ENCODE measurements at regions not wholly inside any gene's neighbourhood (a gene's known extent, or its start where the extent isn't known, plus 50 kb on each side); places are given as distances from the start of the nearest gene placed in this dataset.

DNA sequence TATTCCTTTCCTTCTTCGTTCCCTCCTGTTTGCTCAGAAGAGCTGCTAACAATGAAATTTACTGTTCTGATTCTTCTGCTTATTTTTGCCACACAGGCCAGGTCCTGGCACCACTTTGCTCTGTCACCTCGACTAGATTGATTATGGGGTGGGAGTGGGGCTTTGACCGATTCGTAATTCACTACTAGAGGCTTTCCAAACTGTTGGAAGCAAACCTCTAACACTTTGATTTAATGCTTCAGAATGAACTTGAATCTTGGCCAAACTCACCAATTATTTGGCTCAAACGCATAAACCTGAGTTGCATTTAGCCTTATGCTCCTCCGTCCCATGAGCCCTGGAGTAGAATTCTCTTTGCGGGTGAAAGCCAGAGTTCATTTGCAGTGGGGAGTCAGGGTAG is 476.2 kb upstream of the FZD8 start:
- peaks cover 0 to 4% of the 10 kb centered on the region in 2 donors for H3K4me1 ChIP-seq (ENCODE audit: control insufficient read depth in 2 of 2, insufficient read depth in 2 of 2, low read length in 2 of 2)

DNA sequence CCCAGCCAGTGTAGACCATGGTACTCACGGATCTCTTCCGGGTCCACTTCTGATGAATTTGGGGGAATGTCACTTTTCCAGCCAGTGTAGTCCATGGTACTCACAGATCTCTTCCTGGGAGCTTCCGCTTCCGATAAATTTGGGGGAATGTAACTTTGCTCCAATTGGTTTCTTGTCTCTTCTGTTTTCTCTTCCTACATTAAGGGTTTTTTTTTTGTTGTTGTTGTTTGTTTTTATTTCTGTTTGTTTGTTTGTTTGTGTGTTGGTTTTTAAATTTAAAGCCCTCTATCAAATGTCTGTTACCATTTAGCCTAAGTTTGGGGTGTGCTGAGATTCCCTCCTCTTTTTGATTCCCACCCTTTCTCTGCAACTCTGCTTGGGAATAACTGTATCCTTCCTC is 475.8 kb upstream of the FZD8 start:
- Histone ChIP-seq H3K9ac (ENCODE audit: low read depth in 1 of 2, low read length in 2 of 2) (no peak overlapping the region), H3K4me1 (ENCODE audit: control insufficient read depth in 2 of 2, insufficient read depth in 2 of 2, low read length in 2 of 2) (peaks cover 0 to 4% of the 10 kb centered on the region in 2 donors), H3K9me3 (ENCODE audit: control insufficient read depth in 2 of 2, low read length in 2 of 2) (no peaks in the 10 kb centered on the region), H3K27ac (ENCODE audit: low read depth in 2 of 2, low read length in 2 of 2) (no peak overlapping the region), H3K36me3 (ENCODE audit: control insufficient read depth in 2 of 2, insufficient read depth in 2 of 2, low read length in 2 of 2) (no peaks in the 10 kb centered on the region), H3K27me3 (ENCODE audit: control insufficient read depth in 2 of 2, insufficient read depth in 2 of 2, low read length in 2 of 2) (no peaks in the 10 kb centered on the region), H3K4me3 (ENCODE audit: low read length in 2 of 2) (no peak overlapping the region)

More for the DNA sequence above, 476.2 kb upstream of the FZD8 start:
- Histone ChIP-seq H3K9ac (ENCODE audit: low read depth in 1 of 2, low read length in 2 of 2) (no peak overlapping the region), H3K27ac (ENCODE audit: low read depth in 2 of 2, low read length in 2 of 2) (no peak overlapping the region), H3K9me3 (ENCODE audit: control insufficient read depth in 2 of 2, low read length in 2 of 2) (no peaks in the 10 kb centered on the region), H3K4me3 (ENCODE audit: low read length in 2 of 2) (no peak overlapping the region), H3K27me3 (ENCODE audit: control insufficient read depth in 2 of 2, insufficient read depth in 2 of 2, low read length in 2 of 2) (no peaks in the 10 kb centered on the region), H3K36me3 (ENCODE audit: control insufficient read depth in 2 of 2, insufficient read depth in 2 of 2, low read length in 2 of 2) (no peaks in the 10 kb centered on the region)

DNA sequence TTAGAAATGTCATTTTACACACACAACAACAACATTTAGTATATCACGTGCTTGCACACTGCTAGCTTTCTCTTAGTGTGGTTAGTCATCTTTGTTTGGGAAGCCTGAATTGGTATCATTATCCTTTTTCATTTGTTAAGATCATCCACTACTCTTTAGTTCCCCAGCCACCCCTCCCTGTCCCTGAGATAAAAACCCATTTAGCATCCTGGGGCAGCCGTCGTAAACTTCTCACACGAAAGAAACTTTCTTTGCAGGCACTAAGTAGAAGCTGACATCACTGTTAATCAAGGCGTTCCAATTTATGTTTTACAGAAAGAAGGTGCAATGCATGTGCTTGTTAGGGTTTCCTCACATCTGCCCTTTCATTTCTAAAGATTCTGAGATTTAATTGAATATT is 475.1 kb upstream of the FZD8 start:
- peaks cover 0 to 4% of the 10 kb centered on the region in 2 donors for H3K4me1 ChIP-seq (ENCODE audit: control insufficient read depth in 2 of 2, insufficient read depth in 2 of 2, low read length in 2 of 2)

DNA sequence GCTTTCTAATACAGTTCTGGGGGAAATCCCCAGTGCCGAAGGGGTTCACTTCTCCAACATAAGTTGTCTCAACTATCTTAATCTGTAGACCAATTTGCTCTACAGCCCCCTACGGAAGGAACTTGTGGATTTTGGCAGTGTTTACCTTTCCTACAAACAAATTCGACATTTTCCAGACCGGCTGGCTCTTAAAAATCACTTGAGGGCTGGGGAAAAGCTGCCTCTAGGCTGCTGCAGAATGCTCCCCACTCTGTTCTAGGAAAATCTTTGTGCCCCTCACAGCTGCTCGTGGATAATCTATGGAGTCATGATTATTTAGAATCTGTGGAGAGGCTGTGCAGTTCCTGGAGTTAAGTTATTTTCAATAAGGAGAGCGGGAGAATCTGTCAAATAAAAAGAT is 474.6 kb upstream of the FZD8 start:
- Histone ChIP-seq H3K9me3 (ENCODE audit: control insufficient read depth in 2 of 2, low read length in 2 of 2) (no peaks in the 10 kb centered on the region), H3K36me3 (ENCODE audit: control insufficient read depth in 2 of 2, insufficient read depth in 2 of 2, low read length in 2 of 2) (no peaks in the 10 kb centered on the region), H3K27ac (ENCODE audit: low read depth in 2 of 2, low read length in 2 of 2) (no peak overlapping the region), H3K27me3 (ENCODE audit: control insufficient read depth in 2 of 2, insufficient read depth in 2 of 2, low read length in 2 of 2) (no peaks in the 10 kb centered on the region), H3K4me3 (ENCODE audit: low read length in 2 of 2) (no peak overlapping the region), H3K9ac (ENCODE audit: low read depth in 1 of 2, low read length in 2 of 2) (no peak overlapping the region), H3K4me1 (ENCODE audit: control insufficient read depth in 2 of 2, insufficient read depth in 2 of 2, low read length in 2 of 2) (peaks cover 0 to 4% of the 10 kb centered on the region in 2 donors)

More for the DNA sequence above, 475.1 kb upstream of the FZD8 start:
- Histone ChIP-seq H3K9me3 (ENCODE audit: control insufficient read depth in 2 of 2, low read length in 2 of 2) (no peaks in the 10 kb centered on the region), H3K36me3 (ENCODE audit: control insufficient read depth in 2 of 2, insufficient read depth in 2 of 2, low read length in 2 of 2) (no peaks in the 10 kb centered on the region), H3K27me3 (ENCODE audit: control insufficient read depth in 2 of 2, insufficient read depth in 2 of 2, low read length in 2 of 2) (no peaks in the 10 kb centered on the region), H3K9ac (ENCODE audit: low read depth in 1 of 2, low read length in 2 of 2) (no peak overlapping the region), H3K4me3 (ENCODE audit: low read length in 2 of 2) (no peak overlapping the region), H3K27ac (ENCODE audit: low read depth in 2 of 2, low read length in 2 of 2) (no peak overlapping the region)

DNA sequence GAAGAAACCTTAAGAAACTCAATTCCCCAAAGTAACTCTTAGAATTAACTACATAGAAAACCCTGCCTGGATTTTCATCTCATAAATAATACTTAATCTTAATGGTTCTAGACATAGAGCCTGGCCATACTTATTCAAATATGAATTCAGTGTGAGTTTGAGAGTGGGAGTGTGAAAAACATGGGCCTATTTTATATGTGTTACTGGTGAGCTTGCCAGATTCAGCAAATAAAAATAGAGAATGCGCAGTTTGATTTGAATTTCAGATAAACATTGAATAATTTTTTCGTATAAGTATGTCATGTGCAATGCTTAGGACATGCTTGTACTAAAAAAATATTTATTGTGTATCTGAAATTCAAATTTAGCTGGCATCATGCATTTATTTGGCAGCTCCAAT is 473.9 kb upstream of the FZD8 start:
- Histone ChIP-seq H3K9me3 (ENCODE audit: control insufficient read depth in 2 of 2, low read length in 2 of 2) (no peaks in the 10 kb centered on the region), H3K36me3 (ENCODE audit: control insufficient read depth in 2 of 2, insufficient read depth in 2 of 2, low read length in 2 of 2) (no peaks in the 10 kb centered on the region), H3K4me3 (ENCODE audit: low read length in 2 of 2) (no peak overlapping the region), H3K27ac (ENCODE audit: low read depth in 2 of 2, low read length in 2 of 2) (no peak overlapping the region), H3K9ac (ENCODE audit: low read depth in 1 of 2, low read length in 2 of 2) (no peak overlapping the region), H3K27me3 (ENCODE audit: control insufficient read depth in 2 of 2, insufficient read depth in 2 of 2, low read length in 2 of 2) (no peaks in the 10 kb centered on the region), H3K4me1 (ENCODE audit: control insufficient read depth in 2 of 2, insufficient read depth in 2 of 2, low read length in 2 of 2) (peaks cover 0 to 4% of the 10 kb centered on the region in 2 donors)

DNA sequence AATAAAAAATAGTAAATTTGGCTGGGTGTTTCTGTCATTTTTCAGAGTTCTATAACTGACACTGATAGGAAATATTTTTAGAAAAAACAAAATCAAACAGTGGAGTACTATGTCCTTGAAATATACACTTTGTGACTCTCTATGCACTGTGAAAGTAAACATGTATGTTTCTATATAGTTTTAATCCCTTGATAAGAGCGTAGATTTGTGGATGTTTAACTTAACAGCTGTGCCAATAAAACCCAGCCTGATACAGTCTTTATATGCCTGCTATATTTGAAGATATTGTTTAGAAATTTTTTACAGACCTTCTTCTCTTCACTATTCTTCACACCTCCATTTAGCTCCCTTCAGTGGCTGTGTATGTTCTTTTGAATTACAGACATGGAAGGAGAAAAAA is 473.3 kb upstream of the FZD8 start:
- Histone ChIP-seq H3K27ac (ENCODE audit: low read depth in 2 of 2, low read length in 2 of 2) (no peak overlapping the region), H3K4me1 (ENCODE audit: control insufficient read depth in 2 of 2, insufficient read depth in 2 of 2, low read length in 2 of 2) (peaks cover 0 to 4% of the 10 kb centered on the region in 2 donors), H3K4me3 (ENCODE audit: low read length in 2 of 2) (no peak overlapping the region), H3K27me3 (ENCODE audit: control insufficient read depth in 2 of 2, insufficient read depth in 2 of 2, low read length in 2 of 2) (no peaks in the 10 kb centered on the region), H3K36me3 (ENCODE audit: control insufficient read depth in 2 of 2, insufficient read depth in 2 of 2, low read length in 2 of 2) (no peaks in the 10 kb centered on the region), H3K9me3 (ENCODE audit: control insufficient read depth in 2 of 2, low read length in 2 of 2) (no peaks in the 10 kb centered on the region), H3K9ac (ENCODE audit: low read depth in 1 of 2, low read length in 2 of 2) (no peak overlapping the region)

DNA sequence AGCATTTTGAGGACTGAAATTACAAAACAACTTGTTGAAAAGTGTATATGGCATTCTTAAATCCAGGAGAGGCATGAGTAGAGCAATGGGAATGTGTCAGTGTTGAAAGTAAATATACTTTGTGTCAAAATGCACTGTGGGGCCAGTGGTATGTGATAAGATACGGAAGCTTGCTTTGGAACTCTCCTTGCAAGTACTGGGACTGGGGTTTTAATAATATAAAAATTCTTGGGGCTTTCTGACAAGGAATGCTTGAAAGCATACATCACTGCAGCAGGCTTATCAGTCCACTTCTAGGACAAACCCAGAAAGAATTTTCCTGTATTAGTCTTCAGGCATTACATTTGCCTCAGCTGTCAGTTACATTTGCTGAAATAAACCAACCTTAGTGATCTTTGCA is 472.8 kb upstream of the FZD8 start:
- Histone ChIP-seq H3K4me3 (ENCODE audit: low read length in 2 of 2) (no peak overlapping the region), H3K27ac (ENCODE audit: low read depth in 2 of 2, low read length in 2 of 2) (no peak overlapping the region), H3K27me3 (ENCODE audit: control insufficient read depth in 2 of 2, insufficient read depth in 2 of 2, low read length in 2 of 2) (no peaks in the 10 kb centered on the region), H3K36me3 (ENCODE audit: control insufficient read depth in 2 of 2, insufficient read depth in 2 of 2, low read length in 2 of 2) (no peaks in the 10 kb centered on the region), H3K9ac (ENCODE audit: low read depth in 1 of 2, low read length in 2 of 2) (no peak overlapping the region), H3K9me3 (ENCODE audit: control insufficient read depth in 2 of 2, low read length in 2 of 2) (no peaks in the 10 kb centered on the region), H3K4me1 (ENCODE audit: control insufficient read depth in 2 of 2, insufficient read depth in 2 of 2, low read length in 2 of 2) (peaks cover 0 to 4% of the 10 kb centered on the region in 2 donors)

DNA sequence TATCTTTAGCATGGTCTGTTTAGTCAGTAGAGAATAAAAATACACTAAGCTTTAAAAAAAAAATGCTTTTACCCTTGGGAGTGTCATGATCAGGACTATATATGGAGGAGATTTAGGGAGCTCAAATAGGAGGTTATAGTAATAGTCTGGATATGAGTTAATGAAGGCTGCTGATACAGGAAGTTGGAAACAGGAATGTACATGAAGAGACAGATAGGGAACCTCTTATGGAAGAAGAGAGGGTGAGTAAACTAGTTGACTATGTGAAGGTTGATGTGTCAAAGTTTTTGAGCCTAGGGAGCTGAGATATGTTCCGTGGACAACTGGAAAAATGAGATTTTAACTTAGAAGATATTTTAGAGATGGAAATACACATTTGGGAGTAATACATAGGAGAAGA is 472.0 kb upstream of the FZD8 start:
- Histone ChIP-seq H3K36me3 (ENCODE audit: control insufficient read depth in 2 of 2, insufficient read depth in 2 of 2, low read length in 2 of 2) (no peaks in the 10 kb centered on the region), H3K9me3 (ENCODE audit: control insufficient read depth in 2 of 2, low read length in 2 of 2) (no peaks in the 10 kb centered on the region), H3K27ac (ENCODE audit: low read depth in 2 of 2, low read length in 2 of 2) (no peak overlapping the region), H3K27me3 (ENCODE audit: control insufficient read depth in 2 of 2, insufficient read depth in 2 of 2, low read length in 2 of 2) (no peaks in the 10 kb centered on the region), H3K9ac (ENCODE audit: low read depth in 1 of 2, low read length in 2 of 2) (no peak overlapping the region), H3K4me3 (ENCODE audit: low read length in 2 of 2) (no peak overlapping the region), H3K4me1 (ENCODE audit: control insufficient read depth in 2 of 2, insufficient read depth in 2 of 2, low read length in 2 of 2) (peaks cover 0 to 4% of the 10 kb centered on the region in 2 donors)

DNA sequence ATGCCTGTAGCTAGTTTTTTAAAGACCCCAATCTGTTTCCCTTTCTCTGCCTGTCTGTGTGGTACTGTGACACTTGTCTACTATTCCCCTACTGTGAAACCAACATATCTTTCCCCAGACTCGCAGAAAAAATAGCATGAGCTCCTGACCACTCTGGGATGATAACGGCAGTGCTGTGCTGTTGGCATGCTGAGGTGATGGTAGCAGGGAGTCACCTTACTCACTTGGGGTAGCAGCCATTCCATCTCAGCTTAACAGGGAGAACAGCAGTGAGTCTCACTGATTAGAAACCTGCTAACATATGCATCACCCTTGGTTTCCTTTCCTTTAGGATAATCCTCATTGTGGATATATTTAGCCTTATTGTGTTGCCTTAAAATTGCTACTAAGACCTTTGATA is 469.6 kb upstream of the FZD8 start:
- no peak overlapping the region for H3K9ac ChIP-seq (ENCODE audit: low read depth in 1 of 2, low read length in 2 of 2)
- no peaks in the 10 kb centered on the region for H3K9me3 ChIP-seq (ENCODE audit: control insufficient read depth in 2 of 2, low read length in 2 of 2)
- no peak overlapping the region for H3K4me3 ChIP-seq (ENCODE audit: low read length in 2 of 2)
- no peaks in the 10 kb centered on the region for H3K27me3 ChIP-seq (ENCODE audit: control insufficient read depth in 2 of 2, insufficient read depth in 2 of 2, low read length in 2 of 2)
- peaks cover 0 to 4% of the 10 kb centered on the region in 2 donors for H3K4me1 ChIP-seq (ENCODE audit: control insufficient read depth in 2 of 2, insufficient read depth in 2 of 2, low read length in 2 of 2)
- no peak overlapping the region for H3K27ac ChIP-seq (ENCODE audit: low read depth in 2 of 2, low read length in 2 of 2)
- no peaks in the 10 kb centered on the region for H3K36me3 ChIP-seq (ENCODE audit: control insufficient read depth in 2 of 2, insufficient read depth in 2 of 2, low read length in 2 of 2)

DNA sequence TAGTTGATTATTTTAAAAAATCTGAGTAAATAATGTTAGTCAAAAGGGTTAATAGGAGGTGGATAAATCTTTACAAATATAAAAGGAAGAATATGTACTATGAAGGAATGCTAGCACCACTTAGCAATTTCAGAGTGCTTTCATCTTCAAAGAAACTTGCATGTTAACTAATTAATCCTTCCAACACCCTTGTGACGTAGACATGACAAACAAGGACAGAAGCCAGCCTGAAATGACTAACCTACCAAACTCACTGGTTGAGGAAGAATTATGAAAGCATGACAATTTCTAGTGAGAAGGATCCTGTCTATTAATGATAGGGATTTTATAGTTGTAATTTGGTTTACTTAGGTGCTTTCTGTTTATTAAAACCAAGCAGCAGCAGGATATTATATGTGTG is 468.0 kb upstream of the FZD8 start:
- H3K4me3 ChIP-seq (ENCODE audit: low read length in 2 of 2) = no peak overlapping the region
- H3K9ac ChIP-seq (ENCODE audit: low read depth in 1 of 2, low read length in 2 of 2) = no peak overlapping the region
- no peaks in the 10 kb centered on the region for H3K36me3 ChIP-seq (ENCODE audit: control insufficient read depth in 2 of 2, insufficient read depth in 2 of 2, low read length in 2 of 2)
- no peaks in the 10 kb centered on the region for H3K27me3 ChIP-seq (ENCODE audit: control insufficient read depth in 2 of 2, insufficient read depth in 2 of 2, low read length in 2 of 2)
- H3K27ac ChIP-seq (ENCODE audit: low read depth in 2 of 2, low read length in 2 of 2) = no peak overlapping the region
- no peaks in the 10 kb centered on the region for H3K9me3 ChIP-seq (ENCODE audit: control insufficient read depth in 2 of 2, low read length in 2 of 2)
- H3K4me1 ChIP-seq (ENCODE audit: control insufficient read depth in 2 of 2, insufficient read depth in 2 of 2, low read length in 2 of 2) = peaks cover 0 to 4% of the 10 kb centered on the region in 2 donors

DNA sequence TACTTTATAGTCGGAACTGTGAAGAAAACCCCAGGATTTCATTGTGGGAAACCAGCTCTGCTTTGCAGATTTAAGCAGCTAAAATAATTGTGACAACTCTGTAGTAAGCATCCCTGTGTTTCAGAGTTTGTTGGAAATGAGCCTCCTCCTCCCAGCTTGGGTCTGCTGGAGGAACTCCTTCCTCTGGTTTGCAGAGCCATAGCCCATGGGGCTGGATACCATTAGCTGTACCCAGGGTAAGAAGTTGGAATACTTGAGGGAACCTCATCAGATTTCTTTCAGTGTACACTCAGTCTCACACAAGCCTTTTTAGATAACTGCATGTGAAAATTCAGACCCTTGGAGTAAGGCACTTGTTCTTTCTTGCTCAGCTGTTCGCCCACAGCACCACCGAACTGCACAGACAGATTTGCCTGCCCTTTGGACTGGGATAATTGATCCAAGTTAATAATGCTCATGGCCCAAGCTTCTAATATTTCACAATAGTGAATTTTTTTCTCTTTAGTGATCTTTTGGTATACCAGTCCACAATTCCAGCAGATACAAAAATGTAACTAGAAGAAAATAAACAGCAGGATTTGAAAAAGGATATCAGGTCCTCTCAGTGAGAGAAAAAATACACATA is 467.4 kb upstream of the FZD8 start:
- H3K9ac ChIP-seq (ENCODE audit: low read depth in 1 of 2, low read length in 2 of 2) = no peak overlapping the region
- no peaks in the 10 kb centered on the region for H3K36me3 ChIP-seq (ENCODE audit: control insufficient read depth in 2 of 2, insufficient read depth in 2 of 2, low read length in 2 of 2)
- H3K4me3 ChIP-seq (ENCODE audit: low read length in 2 of 2) = no peak overlapping the region
- H3K27me3 ChIP-seq (ENCODE audit: control insufficient read depth in 2 of 2, insufficient read depth in 2 of 2, low read length in 2 of 2) = no peaks in the 10 kb centered on the region
- H3K9me3 ChIP-seq (ENCODE audit: control insufficient read depth in 2 of 2, low read length in 2 of 2) = no peaks in the 10 kb centered on the region
- H3K27ac ChIP-seq (ENCODE audit: low read depth in 2 of 2, low read length in 2 of 2) = no peak overlapping the region
- peaks cover 0 to 3% of the 10 kb centered on the region in 2 donors for H3K4me1 ChIP-seq (ENCODE audit: control insufficient read depth in 2 of 2, insufficient read depth in 2 of 2, low read length in 2 of 2)
